ENCODE measurements at regions not wholly inside any gene's neighbourhood (a gene's known extent, or its start where the extent isn't known, plus 50 kb on each side); places are given as distances from the start of the nearest gene placed in this dataset.

GRCh38 chr14:89609500-89610100 lies 192.6 kb upstream of the FOXN3 start:
- no peak for TF ChIP-seq REST (IDR thresholded peaks at IDR 0.05; ENCODE audit: insufficient read depth in 1 of 2, low read depth in 2 of 2, low read length in 2 of 2)
- no peak for TF ChIP-seq SIN3A (IDR thresholded peaks at IDR 0.05; ENCODE audit: borderline replicate concordance, insufficient read depth, low read length)
- no peak for TF ChIP-seq POLR2AphosphoS5 (IDR thresholded peaks at IDR 0.05; ENCODE audit: low read depth, low read length)
- no peak for TF ChIP-seq TAF1 (IDR thresholded peaks at IDR 0.05; ENCODE audit: borderline replicate concordance, insufficient read depth, low read length)
- TF ChIP-seq FOXP2 (optimal IDR thresholded peaks at IDR 0.05; ENCODE audit: borderline replicate concordance, extremely low read depth, extremely low read length, insufficient read depth): no peak
